Spleen (tissue), 7 donors: ENCODE measurements at regions not wholly inside any gene's neighbourhood (a gene's known extent, or its start where the extent isn't known, plus 50 kb on each side); places are given as distances from the start of the nearest gene placed in this dataset.

Experiments used
- CTCF ChIP-seq, 11 experiments: fragments of 200-600 bp in 7 of 11; fragments of 450-650 bp in 4 of 11; sonication (generic) in 4 of 11; IDR thresholded peaks in 8 of 11; conservative IDR thresholded peaks in 3 of 11; 1 replicate in 7 of 11; 2 replicates in 4 of 11; pipeline versions ENCODE4 v1.4.0 to v1.8.0; 2016 to 2021; ENCODE audit warnings: antibody characterized with exemption in 11 of 11, inconsistent platforms in 4 of 11, mild to moderate bottlenecking in 1 of 11
- POLR2A ChIP-seq, 3 donors: fragments of 450-650 bp; IDR thresholded peaks; one replicate each; pipeline ENCODE4 v1.5.1; 2017; ENCODE audit warnings: antibody characterized with exemption in 3 of 3, mild to moderate bottlenecking in 1 of 3
- donor health status: DM: no; HTN: no; CAD: no; lungs with moderate emphysema.
- donor health status: DM: no; HTN: no; CAD: no.
- donor health status: DM: no; HTN: no; CAD: no.

GRCh38 chr12:65721541-65722190 lies 102.6 kb upstream of the HMGA2 start:
- TF ChIP-seq CTCF (IDR thresholded peaks at IDR 0.05 in 8 of 11, conservative IDR thresholded peaks at IDR 0.05 in 3 of 11), result no peak
- no peak for TF ChIP-seq POLR2A (IDR thresholded peaks at IDR 0.05)
